DND-41 (cell line): ENCODE measurements at regions not wholly inside any gene's neighbourhood (a gene's known extent, or its start where the extent isn't known, plus 50 kb on each side); places are given as distances from the start of the nearest gene placed in this dataset.

Source experiments
- ATAC-seq: fragments of 200-7000 bp; cut with Tn5 transposase; 3 replicates; pipeline ENCODE4 v1.9.1; 2021; ENCODE audit warnings: low read depth; ENCODE audit not compliant: insufficient read depth
- DNase-seq: peaks from one replicate; pipeline ENCODE4 v3.0.0-alpha.2; 2020
- H2AFZ ChIP-seq: 2 replicates; pipeline ENCODE4 v1.6.0; 2012; ENCODE audit warnings: low read depth, low read length
- H3K27ac ChIP-seq: 2 replicates; pipeline ENCODE4 v1.5.1; 2012; ENCODE audit warnings: low read length, inconsistent platforms
- H3K27me3 ChIP-seq: fragments of 200-600 bp; sonication (generic); 2 replicates; pipeline ENCODE4 v1.6.0; 2012; ENCODE audit warnings: low read length, mild to moderate bottlenecking, inconsistent platforms; ENCODE audit not compliant: insufficient read depth, poor library complexity
- H3K36me3 ChIP-seq: 2 replicates; pipeline ENCODE4 v1.5.1; 2012; ENCODE audit warnings: low read length, inconsistent platforms; ENCODE audit not compliant: insufficient read depth
- H3K4me1 ChIP-seq: 2 replicates; pipeline ENCODE4 v1.5.1; 2012; ENCODE audit warnings: mild to moderate bottlenecking, low read length; ENCODE audit not compliant: insufficient read depth
- H3K4me2 ChIP-seq: 2 replicates; pipeline ENCODE4 v1.6.0; 2012; ENCODE audit warnings: mild to moderate bottlenecking, moderate library complexity, low read length, inconsistent platforms; ENCODE audit not compliant: insufficient read depth
- H3K4me3 ChIP-seq, 2 experiments: fragments of 200-600 bp in 1 of 2; shearing (Covaris generic) in 1 of 2; 2 replicates each; pipeline ENCODE4 v1.5.1; 2012 to 2016; ENCODE audit warnings: inconsistent platforms in 2 of 2, low read length in 2 of 2, mild to moderate bottlenecking in 2 of 2, low read depth in 1 of 2, moderate library complexity in 1 of 2
- H3K79me2 ChIP-seq: 2 replicates; pipeline ENCODE4 v1.6.0; 2012; ENCODE audit warnings: low read length, inconsistent platforms; ENCODE audit not compliant: insufficient read depth
- H3K9ac ChIP-seq: 2 replicates; pipeline ENCODE4 v1.6.0; 2012; ENCODE audit warnings: low read depth, mild to moderate bottlenecking, inconsistent platforms, low read length, moderate library complexity
- H3K9me3 ChIP-seq: 2 replicates; pipeline ENCODE4 v1.5.1; 2012; ENCODE audit warnings: low read length, moderate library complexity, mild to moderate bottlenecking, inconsistent platforms; ENCODE audit not compliant: insufficient read depth, severe bottlenecking
- H4K20me1 ChIP-seq: 2 replicates; pipeline ENCODE4 v1.6.0; 2012; ENCODE audit warnings: low read length; ENCODE audit not compliant: insufficient read depth
- CTCF ChIP-seq: IDR thresholded peaks from 2 replicates; pipeline ENCODE4 v1.5.1; 2012; ENCODE audit warnings: borderline replicate concordance, low read length, moderate library complexity, mild to moderate bottlenecking; ENCODE audit not compliant: poor library complexity, severe bottlenecking; ENCODE audit errors: extremely low read depth
- EZH2 ChIP-seq: IDR thresholded peaks from 3 replicates; pipeline ENCODE4 v1.6.1; 2012; ENCODE audit warnings: borderline replicate concordance, low read depth, mild to moderate bottlenecking, moderate library complexity, low read length, inconsistent platforms; ENCODE audit not compliant: severe bottlenecking

- Histone ChIP-seq H3K4me1 (peaks cover 13% of the 10 kb centered on the region), H3K9me3 (no peaks in the 10 kb centered on the region), H4K20me1 (no peaks in the 10 kb centered on the region), H3K9ac (no peak overlapping the region), H3K79me2 (no peaks in the 10 kb centered on the region), H3K4me2 (no peak overlapping the region), H3K27me3 (no peaks in the 10 kb centered on the region), H3K27ac (no peak overlapping the region), H3K36me3 (no peaks in the 10 kb centered on the region), H3K4me3 (no peak overlapping the region), H2AFZ (no peak overlapping the region)
- ATAC-seq = no peak
- no peak for DNase-seq
- TF ChIP-seq CTCF (no peak), EZH2 (no peak)
Measured at GRCh38 chr9:22211588-22212360, 202.7 kb upstream of the CDKN2B start.

- no peak overlapping the region for H3K4me3 ChIP-seq
- no peak overlapping the region for H3K4me2 ChIP-seq
- no peak overlapping the region for H3K27ac ChIP-seq
- TF ChIP-seq CTCF (no peak), EZH2 (no peak)
- H3K27me3 ChIP-seq = no peaks in the 10 kb centered on the region
- peaks cover 6% of the 10 kb centered on the region for H3K4me1 ChIP-seq
- no peaks in the 10 kb centered on the region for H3K9me3 ChIP-seq
- H2AFZ ChIP-seq = no peak overlapping the region
- no peaks in the 10 kb centered on the region for H4K20me1 ChIP-seq
- no peak for ATAC-seq
- H3K9ac ChIP-seq = no peak overlapping the region
- no peak for DNase-seq
- H3K79me2 ChIP-seq = no peaks in the 10 kb centered on the region
- no peaks in the 10 kb centered on the region for H3K36me3 ChIP-seq
Measured at GRCh38 chr9:22214021-22214420, 204.9 kb upstream of the CDKN2B start.

- no peak for DNase-seq
- no peak for ATAC-seq
- no peak overlapping the region for H3K4me3 ChIP-seq
- no peaks in the 10 kb centered on the region for H3K36me3 ChIP-seq
- H3K9ac ChIP-seq = no peak overlapping the region
- H3K4me1 ChIP-seq = peaks cover under 1% of the 10 kb centered on the region
- no peak for TF ChIP-seq EZH2
- no peak for TF ChIP-seq CTCF
- H3K9me3 ChIP-seq = no peaks in the 10 kb centered on the region
- no peaks in the 10 kb centered on the region for H4K20me1 ChIP-seq
- no peak overlapping the region for H3K27ac ChIP-seq
- no peaks in the 10 kb centered on the region for H3K79me2 ChIP-seq
- no peaks in the 10 kb centered on the region for H3K27me3 ChIP-seq
- no peak overlapping the region for H3K4me2 ChIP-seq
- no peak overlapping the region for H2AFZ ChIP-seq
Measured at GRCh38 chr9:22214497-22215031, 205.5 kb upstream of the CDKN2B start.
